Putamen (tissue), 1 donor: ENCODE measurements at regions not wholly inside any gene's neighbourhood (a gene's known extent, or its start where the extent isn't known, plus 50 kb on each side); places are given as distances from the start of the nearest gene placed in this dataset.

Experiments used
- DNase-seq: peaks from one replicate; pipeline ENCODE4 v3.0.0-alpha.2; 2016; ENCODE audit warnings: low spot score

DNA sequence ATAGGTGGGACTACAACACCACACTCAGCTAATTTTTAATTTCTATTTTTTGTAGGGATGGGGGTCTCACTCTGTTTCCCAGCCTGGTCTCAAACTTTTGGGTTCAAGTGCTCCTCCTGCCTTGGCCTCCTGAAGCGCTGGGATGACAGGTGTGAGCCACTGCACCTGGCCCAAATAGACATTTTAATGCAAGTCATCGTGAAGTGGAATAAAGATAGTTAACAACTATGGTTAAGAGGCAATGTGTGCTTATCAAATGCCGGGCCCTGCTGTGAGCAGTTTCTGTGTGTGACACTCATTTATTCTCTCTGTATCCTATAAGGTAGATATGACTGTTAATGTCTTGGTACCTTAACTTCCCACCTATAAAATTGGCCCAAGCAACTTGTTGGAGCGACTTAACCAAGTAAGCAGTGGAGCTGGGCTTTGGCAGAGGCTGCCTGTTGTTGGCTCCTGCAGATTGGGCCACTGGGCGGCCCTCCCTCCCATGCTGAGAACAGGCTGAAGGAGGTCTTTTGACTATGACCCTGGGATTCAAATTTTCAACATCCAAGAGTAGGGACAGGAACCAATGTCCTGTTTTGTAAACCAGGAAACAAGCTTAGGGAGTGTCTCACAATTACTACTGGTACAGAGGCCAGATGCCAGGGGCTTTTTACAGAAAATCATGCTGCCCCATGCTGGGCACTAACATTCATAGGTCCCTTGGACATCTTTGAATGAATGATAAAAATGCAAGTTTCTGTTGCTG, 450.7 kb downstream of the TSHZ3 start:
- no peak for DNase-seq

DNA sequence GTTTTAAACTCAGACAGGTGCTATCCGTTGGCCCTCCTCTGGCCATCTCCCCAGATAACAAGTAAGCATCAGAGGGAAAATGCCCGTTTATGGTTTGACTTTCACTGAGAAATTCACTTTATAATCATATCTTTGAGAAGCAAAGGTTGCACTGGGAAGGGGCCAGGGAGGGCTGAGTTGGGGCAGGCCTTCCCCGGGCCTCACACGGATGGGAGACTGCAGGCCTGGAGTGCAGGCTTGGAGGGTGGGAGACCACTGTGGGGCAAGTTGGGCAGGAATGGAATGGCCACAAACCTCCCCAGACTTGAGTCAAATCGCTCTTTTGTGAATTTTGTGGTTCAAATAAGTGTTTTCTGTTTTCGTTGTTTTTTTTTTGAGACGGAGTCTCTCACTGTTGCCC, 451.7 kb downstream of the TSHZ3 start:
- no peak for DNase-seq

DNA sequence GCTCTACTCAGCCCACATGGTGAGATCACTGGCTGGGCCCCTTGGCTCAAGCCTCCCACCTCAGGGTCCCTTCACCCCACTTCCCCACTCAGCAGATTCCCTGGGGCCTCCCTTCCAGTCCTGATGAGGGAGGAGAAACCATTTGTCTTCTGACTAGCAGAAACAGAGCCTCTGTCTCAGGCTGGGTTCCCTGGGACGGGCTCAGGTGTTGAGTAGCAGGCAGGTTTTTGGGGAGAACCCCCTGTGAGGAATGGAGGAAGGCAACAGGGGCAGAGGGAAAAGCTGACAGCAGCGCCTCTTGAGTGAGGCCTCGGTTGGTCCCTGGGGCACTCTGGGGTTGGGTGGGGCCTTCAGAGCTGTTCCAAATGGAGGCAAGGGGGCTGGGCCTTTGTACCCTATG, 452.2 kb downstream of the TSHZ3 start:
- DNase-seq, result no peak

DNA sequence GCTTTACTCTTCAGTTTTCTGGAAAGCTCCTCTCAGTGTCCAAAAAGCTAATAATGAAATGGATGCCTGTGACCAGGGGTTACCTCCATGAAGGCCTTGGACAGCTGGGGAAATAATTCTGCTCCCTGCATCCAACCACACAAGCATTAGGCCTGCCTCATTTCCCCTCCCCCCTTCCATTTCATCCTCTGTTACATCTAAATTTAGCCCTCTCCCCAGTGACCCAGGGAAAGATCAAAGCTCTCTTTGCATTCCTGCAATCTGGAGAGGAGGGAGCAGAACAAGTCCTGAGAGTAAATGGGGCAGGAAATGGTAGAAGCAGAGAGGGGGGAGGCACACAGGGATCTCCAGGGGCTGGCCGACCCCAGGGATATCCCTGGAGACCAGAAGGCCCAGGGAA, 452.7 kb downstream of the TSHZ3 start:
- peak; percentile 16 for DNase-seq

DNA sequence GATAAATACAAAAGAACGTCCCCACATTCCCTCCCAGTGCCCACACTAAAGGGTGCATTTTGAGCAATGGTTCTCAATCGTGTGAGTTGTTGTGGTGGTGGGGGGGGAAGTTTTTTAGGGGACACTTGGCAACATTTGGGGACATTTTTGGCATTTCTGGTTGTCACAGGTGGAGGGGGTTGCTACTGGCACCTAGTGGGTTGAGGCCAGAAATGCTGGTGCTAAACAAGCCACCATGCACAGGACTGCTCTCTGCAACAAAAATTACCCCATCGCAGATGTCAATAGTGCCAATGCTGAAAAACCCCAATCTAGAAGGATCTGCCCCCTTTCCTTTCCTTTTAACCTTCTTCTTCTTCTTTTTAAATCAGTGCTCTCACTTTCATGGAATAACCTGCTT, 453.3 kb downstream of the TSHZ3 start:
- DNase-seq, result no peak

DNA sequence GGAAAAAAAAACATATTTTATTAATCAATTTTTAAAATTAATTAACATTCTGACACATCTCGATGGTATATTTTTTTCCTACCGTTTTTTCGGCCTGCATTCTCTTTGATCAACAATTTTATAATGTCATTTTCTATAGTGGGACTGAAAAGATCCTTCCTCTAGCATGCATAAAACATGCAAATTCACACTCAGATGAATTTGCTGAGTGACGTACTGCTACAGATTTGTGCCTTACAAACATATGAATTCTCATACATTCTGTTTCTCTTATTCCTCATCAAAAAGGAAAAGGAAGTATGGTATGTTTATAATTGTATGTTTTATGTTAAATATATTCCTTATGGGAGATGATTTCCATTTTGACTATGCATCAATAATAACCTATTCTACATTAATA, 458.2 kb downstream of the TSHZ3 start:
- no peak for DNase-seq

DNA sequence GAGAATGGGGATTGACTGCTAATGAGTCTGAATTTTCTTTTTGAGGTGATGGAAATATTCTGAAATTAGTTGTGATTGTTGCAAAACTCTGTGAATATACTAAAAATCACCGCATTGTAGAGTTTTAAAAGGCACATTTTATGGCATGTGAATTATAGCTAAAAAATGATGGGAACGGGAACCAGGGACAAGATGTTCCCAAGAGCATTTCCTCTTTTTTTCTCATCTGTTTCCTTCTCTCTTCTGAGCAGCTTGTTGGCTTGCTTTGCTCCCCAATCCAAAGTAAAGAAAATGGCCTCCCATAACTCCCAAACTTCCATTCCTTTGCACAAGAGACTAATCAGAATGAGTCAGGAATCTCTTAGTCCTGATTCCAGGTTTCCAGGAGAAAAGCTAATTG, 459.2 kb downstream of the TSHZ3 start:
- DNase-seq, result no peak

DNA sequence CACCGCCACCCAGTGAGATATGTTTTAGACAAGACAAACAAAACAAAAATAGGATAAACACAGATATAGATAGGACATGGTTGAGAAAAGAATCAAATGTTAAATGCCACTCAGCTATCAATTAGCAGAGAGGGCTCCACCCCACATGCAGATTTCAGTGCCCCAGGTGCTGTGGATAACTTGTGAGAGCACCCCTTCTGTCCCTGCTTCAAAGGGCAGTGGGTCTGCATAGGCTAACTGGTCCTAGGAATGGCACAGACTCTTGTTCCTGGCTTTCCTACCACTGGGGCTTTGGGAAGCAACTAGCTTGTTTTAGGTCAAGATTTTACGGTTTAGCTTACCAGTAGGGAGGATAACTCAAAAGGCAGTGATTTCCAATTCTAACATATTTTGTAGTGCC, 460.3 kb downstream of the TSHZ3 start:
- DNase-seq, result no peak

DNA sequence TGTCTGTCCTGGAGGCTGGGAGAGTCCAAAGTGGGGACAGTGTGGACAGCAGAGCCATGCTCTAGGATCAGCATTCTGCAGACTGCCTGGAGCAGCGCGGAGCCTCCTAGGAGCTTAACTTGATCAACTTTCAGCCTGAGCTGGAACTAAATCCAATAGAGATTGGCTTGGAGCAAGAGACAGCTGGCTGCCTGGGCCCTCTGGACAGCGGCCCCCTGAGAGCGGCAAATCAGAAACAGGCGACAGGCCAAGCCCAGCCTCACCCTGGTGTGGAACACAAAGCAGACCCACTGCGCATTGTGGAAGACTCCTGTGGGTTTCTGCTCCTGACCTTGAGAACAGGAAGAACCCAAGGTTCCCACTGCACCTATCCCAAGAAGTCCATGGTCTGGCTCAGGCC, 462.2 kb downstream of the TSHZ3 start:
- DNase-seq, result no peak

DNA sequence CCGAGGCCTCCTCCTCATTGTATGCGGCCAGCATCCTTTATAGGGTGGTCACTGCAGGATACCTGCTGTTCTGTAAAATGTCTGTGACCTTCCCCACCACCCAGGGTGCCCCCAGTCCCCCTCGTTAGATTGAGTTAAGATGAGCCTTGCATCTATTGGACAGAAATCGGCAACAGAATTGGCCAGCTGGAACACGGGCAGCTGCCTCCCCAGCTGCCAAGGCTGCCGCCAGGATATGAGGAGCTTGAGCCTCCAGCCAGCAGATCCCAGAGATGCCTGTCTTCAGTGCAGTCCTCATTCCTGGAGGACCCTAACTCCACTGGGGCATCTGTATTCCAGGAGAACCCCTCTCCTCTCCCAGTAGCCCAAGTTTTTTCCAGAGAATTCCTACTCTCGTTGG, 463.0 kb downstream of the TSHZ3 start:
- no peak for DNase-seq

DNA sequence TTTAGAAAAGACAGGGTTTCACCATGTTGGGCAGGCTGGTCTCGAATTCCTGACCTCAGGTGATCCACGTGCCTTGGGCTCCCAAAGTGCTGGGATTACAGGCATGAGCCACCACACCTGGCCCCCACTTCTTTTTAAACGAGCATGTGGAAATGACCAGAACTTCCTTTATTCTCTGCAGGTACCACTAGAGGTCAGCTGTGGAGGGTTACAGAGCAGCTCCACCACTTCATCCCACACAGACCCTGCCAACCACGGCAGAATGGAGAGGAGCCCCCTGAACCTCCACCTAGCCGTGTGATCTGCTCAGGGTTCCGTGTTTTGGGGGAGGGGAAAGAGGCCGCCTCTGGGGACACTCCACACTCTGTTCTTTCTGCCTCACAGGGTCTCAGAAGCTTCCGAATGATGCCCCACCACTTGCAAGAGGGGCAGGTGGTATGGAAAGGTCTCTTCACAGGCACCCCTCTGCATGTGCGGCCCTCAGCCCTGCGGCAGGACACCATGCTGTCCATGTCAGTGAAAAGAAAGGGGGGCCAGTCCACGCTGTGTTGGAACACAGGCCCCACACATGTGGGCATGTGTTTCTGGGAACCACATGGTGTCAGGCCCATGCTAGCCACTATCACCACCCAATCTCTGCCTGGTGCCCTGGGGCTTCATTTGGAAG, 465.0 kb downstream of the TSHZ3 start:
- no peak for DNase-seq

DNA sequence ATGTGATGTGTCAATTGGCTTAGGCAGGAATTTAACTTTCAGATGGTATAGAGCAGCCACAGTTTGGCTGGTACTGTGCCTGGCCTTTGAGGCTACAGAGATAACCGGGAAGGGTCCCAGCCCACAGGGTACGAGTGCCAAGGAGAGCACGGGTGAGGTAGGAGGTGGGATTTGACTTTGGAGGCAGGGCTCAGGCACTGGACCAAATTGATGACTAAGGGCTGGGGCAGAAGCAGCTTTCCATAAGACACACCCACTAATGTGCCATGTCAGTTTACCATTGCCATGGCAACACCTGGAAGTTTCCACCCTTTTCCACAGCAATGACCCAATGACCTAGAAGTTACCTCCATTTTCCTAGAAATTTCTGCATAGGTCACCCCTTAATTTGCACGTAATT, 466.2 kb downstream of the TSHZ3 start:
- no peak for DNase-seq

DNA sequence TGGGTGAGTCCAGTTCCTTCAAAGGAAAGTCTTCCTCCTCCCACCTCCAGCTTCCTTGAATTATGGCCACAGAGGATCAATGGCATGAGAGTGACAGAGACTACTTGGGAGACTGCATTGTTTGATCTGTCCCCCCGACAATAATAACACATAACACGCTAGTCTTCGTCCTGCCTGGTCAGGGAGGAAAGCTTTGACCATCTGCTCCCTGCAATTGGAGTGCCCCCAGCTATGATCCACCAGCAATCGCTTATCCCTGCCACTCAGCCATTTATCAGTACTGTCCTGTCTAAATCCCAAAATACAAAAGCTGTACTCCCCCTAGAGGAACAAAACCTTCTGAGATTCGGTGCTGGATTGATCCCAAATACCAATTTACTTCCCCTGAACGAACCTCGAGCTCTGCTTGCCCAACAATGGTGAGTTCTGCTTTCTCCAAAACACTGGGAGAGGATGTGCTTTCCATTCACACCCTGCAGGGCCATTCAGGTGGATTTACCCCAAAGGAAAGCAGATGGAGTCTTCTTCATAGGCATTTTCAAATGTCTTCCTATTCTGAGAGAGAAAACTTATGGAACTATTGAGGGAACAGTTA, 466.7 kb downstream of the TSHZ3 start:
- no peak for DNase-seq

DNA sequence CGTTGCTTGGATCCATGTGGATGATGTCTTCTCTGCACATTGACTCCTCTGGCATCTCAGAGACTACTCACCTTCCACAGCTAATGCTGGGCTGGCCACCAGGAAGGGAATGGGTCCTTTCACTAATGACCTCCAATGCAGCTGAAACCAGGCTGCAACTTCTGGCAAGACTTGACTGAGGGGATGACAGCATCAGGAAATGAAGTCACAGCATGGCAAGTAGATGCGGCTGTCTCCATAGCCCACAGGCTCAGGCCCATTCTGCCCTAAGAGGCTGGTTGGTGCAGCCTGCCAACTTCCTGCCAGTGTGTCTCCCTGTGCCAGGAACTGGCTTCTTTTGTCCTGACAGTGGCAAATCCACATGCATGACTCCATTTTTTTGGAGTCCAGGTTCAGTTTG, 467.3 kb downstream of the TSHZ3 start:
- DNase-seq, result no peak

DNA sequence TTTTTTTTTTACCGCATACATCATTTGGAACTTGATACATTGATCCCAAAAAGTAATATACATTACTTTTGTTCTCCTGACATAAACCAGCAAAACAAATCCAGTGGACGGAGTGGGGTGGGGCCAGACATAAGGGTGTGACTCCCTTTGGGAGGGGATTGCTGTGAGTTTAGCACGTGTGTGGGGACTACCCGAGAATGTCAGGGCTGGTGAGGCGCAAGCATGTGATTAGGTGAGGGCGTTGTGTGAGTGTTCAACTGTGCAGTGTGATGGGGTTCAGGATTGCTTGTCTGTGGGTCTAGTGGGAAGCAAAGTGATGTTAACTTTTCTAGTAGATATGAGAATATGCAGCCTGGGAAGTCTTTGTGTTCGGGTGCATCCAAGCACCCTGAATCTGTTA, 468.0 kb downstream of the TSHZ3 start:
- no peak for DNase-seq

DNA sequence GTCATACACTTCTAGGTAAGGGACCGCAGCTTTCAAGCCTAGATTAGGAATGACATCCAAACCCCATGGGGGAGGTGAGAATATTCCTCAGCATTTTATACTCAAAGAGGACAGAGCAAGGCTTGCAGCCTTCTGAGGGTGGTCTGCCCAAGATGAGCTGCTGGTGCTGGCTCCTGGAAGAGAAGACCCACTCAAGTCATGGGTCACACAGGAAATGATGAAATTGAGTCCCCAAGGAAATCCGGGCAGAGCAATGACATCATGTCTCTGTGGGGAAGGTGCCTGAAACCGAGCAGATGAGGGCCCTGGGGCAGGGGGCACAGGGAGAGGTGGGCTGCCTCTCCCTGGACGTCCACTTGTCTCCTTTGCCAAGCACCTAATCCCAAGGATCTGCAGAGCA, 468.7 kb downstream of the TSHZ3 start:
- no peak for DNase-seq

DNA sequence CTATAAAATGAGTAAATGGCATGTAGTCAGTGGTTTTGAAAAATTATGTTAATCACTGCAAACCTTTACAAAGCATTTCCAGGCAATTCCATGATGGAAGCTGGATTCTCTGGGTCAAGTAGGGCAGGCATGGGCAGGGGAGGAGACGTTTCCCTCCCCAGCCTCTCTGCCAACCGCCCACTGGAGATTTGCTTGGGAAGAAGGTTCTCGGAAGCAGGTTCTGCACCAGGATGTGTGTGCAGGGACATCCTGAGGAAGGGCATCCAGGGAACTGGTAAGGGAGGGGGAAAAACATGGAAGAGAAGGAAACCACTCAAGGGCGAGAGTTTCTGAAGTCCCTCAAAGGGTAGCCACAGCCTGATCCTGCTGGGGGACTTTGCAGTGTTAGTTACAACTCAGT, 469.1 kb downstream of the TSHZ3 start:
- no peak for DNase-seq

DNA sequence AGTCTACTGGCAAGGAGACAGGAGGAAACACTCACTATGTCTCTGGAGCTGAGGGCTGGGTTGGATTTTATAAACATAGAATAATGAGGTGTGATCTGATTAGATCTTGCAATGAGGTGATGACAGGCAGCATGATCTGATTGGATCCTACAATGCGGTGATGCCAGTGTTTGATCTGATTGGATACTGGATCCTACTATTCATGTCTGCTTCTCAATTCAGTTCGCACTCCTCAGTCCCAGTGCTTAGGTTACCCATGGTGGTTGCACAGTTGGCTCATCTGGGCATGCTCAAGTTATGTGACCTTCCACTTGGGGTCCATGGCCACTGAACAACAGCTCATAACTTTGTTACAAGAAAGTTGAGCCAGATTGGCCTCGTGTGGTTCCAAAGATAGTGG, 469.5 kb downstream of the TSHZ3 start:
- DNase-seq, result no peak

DNA sequence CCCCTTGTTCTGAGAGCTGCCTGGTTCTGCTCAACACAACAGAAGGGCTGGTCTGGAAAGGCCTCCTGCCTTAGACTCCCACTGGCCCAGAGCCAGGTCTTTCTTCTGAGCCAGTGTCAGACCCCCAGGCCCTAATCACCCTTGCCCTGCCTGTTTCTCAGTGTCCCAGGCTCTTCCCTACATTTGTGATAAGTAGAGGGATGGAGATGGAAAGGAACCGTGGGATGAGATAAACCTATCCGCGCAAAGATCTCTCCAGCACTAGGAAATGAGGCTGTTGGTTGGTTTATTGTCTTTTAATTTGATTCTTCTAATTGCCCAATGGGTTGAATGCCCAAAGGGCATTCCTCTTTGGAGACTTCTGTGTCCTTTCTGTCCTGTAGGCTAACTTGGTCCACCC, 470.0 kb downstream of the TSHZ3 start:
- no peak for DNase-seq

DNA sequence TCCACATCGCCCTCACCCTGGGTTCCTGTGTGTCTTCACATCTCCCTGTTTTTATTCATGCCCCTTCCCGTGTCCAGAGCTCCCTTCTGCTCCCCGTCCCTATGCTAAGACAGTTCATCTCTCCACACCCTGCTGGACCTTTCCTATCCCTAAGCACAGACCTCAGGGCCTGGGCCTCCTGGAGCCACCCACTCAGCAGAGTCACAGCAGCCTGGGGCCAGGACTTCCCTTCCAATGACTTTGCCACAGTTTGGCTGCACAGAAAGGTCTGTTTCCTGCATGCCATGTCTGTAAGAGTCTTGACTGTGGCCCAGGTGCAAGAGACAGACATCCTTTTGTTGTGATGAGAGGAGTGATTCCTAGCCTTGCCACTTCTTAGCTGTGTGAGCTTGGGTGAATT, 470.7 kb downstream of the TSHZ3 start:
- no peak for DNase-seq

DNA sequence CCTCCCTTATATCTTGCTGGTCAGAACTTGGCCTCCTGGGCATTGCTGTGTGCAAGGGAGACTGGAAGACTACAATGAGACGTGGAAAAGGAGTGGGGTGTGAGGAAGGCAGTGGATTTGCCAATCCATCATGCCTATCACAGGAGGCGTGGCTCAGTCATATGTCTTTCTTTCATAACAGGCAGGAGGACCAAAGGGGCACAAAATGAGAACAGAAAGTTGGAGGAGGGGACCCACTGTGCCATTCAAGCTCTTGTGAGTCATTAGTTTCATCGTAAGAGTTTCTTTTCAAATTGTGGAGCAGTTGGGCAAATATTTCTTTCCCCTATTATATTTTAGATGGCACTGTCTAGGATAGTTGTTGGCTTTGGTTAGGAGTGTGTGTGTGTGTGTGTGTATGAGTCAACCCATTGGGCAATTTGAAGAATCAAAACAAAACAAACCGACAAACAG, 471.5 kb downstream of the TSHZ3 start:
- no peak for DNase-seq

DNA sequence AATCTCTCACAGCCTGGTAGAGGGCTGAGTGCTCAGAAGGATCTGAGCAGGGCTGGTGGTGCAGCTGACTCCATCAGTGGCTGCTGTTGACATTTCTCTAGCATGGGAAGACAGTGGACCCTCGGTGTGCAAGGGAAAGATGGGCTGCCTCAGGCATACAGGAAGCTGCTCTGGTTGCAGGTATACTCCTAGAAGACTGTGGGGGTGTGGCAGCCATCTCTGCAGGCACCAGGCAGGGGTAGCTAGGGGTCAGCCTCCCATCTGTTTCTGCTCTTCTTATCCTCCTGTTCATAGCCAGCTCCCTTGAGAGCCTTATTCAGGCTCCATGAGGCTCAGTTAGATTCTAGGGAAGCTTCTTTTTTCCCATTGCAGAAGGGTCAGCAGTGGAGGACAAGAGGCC, 475.5 kb downstream of the TSHZ3 start:
- DNase-seq, result no peak

DNA sequence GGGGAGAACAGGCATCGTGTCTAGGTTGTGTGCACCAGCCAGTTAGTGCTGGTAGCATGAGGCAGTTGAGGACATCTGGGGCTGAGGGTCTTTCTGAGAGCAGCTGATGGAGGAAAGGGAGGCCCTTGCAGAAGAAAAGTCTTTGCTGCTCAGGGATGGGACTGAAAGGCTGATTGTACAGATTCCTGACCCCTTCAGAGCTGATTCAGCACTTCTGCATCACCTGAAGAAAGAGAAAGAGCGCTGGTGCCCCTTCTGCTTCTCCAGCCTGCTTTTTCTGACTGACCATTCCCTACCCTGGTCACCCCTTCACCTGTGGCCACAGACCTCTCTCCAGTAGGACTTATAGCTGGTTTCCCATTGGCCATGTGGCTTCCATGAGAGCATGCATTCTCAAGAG, 476.2 kb downstream of the TSHZ3 start:
- no peak for DNase-seq

DNA sequence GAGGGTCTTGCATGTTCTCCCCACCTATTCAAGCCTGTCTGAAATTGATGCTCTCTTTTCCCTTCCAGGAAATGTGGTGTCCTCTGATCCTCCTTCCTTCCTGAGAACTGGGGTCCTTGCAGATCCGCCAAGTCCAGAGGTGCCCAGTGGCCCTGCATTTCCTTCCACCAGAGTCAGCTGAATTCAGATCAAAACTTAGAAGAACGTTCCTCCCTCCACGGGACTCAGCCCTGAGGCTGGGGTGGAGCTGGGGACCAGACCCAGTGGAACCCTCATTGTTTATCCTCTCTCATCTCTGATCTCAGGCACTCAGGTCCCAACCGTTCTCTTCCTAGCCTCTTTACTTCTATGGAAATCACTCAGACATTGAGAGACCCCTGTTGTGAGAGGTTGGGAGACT, 477.3 kb downstream of the TSHZ3 start:
- DNase-seq, result no peak
